ENCODE measurements at regions not wholly inside any gene's neighbourhood (a gene's known extent, or its start where the extent isn't known, plus 50 kb on each side); places are given as distances from the start of the nearest gene placed in this dataset.

DNA sequence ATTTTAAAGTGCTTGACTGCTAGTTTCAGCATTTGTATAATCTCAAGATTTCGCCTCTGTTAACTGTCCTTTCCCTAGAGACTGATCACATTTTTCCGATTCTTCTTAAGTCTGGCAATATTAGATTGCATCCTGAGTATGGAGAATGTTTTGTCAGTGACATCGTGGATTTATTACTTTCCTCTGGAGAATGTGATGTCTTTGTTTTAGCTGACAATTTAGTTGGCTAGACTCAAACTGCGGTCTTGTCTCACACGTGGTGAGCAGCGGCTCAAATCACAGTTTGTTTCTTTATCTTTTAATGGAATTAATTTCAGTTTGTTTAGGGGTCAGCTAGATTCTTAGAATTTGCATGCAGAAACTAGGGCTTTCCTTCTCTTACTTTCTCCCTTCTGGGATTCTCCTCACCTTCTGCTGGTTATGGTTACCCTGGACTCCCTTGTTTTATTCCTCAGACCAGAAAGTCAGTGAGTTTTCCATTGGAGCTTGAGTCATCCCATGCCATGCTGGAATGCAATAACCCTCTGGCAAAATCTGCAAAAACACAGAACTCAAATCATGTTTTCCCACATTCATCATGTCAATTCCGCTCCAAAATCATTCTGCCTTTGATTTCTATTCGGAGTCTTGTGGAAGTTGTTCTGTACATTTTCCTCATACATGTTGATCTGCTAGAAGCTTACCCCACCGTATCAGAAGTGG, 327.2 kb upstream of the TRIB2 start:
- no peak for DNase-seq

DNA sequence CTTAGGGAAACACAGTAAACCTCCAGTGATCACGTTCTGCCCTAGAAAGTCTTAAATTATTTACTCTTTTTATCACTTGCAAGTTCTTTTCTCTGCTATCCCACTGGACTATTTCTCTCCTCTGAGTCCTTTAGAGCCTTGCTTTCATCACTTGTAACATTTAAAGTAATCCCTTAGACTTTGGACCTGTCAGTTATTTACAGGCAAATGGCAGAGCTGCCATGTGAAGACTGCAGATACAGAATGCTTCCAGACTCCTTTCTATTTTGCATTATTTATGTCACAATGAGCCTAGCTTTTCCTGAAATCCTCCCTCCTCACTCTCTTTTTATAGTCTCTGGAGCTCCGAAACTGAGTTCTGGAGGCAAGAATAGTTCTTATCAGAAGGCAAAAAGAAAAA, 325.6 kb upstream of the TRIB2 start:
- DNase-seq = no peak

DNA sequence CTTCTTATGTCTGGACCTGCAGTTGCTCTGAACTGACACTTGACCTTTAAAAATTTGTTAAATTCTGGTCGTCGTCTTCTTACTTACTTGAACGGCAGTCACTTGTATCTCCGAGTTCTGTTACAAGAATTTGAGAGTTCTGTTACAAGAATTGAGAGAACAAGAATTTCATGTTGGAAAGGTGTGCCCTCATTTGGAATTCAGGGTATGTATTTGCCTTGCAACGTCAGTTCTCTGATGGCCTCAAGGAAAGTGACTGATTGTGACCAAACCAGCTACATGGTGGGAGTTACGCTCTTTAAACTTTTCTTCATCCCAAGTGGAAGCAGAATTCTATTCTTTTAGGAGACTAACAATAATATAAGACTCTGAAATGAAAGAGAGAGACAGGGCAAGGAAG, 320.0 kb upstream of the TRIB2 start:
- no peak for DNase-seq

DNA sequence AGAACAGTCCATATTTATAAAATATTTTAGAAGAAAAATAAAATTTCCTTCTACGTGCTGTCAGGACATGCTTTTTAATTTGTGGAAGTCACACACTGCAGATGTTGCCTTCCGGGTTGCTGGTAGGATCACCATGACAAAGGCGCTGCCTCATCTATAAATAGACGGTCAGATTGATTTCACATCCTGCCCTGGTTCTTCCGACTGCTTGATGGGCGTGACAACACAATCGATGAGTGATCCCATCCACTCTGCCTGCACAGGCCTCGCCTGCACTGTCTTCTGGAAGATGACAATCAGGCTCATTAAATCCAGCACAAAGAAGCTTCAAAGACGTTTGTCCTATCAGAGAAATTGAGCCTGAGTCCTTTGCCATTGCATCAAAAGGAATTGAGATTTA, 318.9 kb upstream of the TRIB2 start:
- DNase-seq = no peak

DNA sequence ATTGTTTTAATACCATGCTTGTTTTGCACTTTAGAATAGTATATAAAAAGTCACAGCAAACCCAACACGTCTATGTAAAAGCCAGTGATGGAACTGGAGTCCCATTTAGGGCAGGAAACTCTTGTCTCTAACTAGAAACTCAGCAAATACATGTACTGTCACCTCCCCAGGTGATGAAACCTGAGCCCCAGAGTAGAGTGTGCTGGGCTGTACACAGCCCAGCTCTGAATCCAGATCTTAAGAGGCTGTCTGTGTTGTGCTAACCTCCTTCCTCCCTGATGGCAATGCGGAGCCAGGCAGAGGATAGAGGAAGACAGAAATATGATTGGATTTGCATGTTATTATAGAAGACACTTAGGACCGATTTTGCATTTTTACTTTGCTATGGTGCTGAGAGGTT, 317.5 kb upstream of the TRIB2 start:
- no peak for DNase-seq

DNA sequence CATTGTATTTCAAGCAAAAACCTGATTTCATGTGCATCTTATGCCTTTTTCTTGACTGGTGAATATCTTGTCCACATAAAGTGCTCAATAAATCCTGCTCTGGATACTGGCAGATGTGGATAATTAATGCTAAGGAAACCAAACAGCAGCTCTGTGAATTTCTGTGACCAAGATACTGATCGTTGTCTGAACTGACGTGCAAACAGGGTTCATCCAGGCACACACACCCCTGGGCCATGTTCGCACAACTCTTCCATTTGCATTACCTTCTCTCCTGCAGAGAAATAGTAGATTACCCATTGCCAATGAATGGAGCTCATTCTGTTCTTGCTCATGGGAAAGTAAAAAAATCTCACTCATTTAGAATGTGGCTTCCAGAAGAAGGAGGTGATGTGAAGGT, 316.2 kb upstream of the TRIB2 start:
- DNase-seq = no peak

DNA sequence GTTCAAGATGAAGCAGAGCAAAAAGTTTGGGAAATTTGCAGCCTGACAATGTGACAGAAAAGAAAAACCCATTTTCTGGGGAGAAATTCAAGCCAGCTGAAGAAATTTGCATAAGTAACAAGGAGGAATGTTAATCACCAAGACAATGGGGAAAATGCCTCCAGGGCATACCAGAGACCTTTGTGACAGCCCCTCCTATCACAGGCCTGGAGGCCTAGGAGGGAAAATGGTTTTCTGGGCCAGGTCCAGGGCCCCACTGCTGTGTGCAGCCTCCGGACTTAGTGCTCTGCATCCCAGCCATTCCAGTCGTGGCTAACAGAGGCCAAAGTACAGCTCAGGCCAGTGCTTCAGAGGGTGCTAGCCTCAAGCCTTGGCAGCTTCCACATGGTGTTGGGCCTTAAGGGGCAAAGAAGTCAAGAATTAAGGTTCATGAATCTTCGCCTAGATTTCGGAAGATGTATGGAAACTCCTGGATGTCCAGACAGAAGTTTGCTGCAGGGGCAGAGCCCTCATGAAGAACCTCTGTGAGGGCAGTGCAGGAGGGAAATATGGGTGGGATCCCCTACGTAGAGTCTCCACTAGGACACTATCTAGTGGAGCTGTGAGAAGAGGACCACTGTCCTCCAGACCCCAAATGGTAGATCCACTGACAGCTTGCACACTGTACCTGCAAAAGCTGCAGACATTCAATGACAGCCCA, 314.1 kb upstream of the TRIB2 start:
- DNase-seq = no peak

DNA sequence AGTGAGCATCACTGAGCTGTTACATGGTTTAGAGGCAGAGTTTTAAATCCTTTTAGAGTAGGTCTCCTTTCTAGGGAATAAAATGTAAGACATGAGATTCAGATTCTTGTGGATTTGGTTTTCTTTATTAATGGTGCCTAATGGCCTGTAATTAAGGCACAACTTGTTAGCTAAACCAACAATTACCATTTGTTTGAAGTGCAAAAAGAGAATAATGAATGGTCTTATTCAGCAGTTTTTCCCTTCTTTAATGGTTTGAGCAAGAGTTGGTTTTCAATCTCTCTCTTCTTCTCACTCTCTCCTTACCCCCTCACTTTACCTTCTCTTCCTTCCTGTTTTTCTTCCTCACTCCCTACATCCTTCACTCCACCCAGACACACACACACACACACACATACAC, 312.2 kb upstream of the TRIB2 start:
- no peak for DNase-seq

DNA sequence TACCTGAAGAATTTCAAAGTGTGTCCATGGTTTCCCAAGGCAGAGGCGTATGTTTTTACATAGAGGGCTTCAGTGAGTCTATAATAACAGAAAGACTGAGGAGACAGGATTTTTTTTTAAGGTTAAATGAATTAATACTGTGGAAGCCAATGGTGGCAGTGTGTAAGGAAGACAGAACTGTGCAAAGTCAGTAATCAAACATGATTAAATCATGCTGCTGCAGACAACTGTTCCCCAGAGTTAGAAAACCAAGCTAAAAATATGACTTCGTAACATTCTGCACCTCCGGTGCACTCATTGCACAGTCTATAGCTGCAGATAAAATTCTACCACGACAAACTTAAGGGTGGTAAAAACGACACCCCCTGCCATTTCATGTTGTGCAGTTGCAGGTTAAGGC, 309.6 kb upstream of the TRIB2 start:
- no peak for DNase-seq

DNA sequence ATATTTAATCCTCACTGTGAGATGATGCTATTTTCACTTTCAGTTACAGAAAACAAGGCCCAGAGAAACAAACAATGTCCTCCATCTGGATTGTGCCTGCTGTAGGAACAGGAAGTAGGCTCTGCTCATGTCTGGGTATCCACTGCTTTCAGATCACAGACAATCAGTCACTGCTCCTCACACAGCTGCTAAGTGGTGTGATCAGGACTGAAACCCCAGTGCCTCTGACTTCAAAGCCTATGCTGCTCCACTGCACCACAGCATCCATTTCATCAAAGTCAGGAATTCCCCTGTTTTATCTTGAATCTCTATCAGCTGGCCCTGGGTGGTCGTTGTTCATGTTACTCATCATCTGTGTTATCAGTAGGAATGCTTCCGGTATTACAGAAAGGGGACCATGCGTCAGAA, 303.8 kb upstream of the TRIB2 start:
- no peak for DNase-seq

DNA sequence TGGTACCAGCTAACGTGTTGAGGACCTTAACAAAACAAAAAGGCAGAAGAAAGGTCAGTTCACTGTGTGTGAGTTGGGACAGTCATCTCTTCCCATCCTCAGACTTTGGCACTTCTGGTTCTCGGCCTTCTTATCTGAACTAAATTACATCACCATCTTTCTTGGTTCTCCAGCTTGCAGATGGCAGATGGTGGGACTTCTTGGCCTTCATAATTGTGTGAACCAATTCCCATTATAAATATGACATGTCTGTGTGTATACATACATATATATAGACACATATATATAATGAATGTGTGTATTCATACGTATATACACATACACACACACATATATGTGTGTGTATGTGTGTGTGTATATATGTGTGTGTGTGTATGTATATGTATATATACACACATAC, 301.2 kb upstream of the TRIB2 start:
- DNase-seq = no peak

DNA sequence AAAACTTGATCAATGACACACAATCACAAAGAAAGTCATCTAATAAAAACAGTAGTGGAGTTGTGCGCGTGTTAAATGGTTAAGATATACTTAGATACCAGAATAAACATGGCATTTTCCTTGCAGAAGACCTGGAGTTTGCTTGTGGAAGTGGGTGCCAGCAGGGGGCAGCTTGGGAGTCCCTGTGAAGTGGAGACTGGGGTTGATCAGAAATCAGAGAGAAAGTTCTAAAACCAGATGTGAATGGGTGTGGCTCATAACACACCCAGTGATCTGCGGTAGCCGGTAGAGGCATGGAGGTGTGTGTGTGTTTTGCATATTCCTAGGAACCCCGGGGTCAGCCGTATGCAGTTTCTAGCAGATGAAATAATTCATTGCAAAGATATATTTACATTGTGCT, 300.1 kb upstream of the TRIB2 start:
- DNase-seq = peak; percentile 11

DNA sequence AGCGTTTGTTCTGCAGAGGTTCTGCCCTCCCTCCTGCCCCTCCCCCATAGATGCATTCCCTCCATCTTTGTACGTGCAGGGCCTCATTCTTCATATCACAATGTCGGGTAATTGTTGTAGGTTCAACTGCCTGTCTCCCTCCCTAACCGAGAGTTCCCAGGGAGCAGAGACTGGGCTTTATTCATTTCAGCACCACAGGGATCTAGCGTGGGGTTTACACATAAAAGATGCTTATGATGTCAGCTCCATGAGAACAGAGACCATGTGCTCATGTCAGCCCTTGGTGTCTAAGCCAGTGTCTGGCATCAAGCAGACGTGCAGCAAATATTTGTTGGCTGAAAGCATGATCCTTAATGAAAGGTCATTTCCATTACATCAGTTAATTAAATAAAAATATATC, 298.9 kb upstream of the TRIB2 start:
- no peak for DNase-seq

DNA sequence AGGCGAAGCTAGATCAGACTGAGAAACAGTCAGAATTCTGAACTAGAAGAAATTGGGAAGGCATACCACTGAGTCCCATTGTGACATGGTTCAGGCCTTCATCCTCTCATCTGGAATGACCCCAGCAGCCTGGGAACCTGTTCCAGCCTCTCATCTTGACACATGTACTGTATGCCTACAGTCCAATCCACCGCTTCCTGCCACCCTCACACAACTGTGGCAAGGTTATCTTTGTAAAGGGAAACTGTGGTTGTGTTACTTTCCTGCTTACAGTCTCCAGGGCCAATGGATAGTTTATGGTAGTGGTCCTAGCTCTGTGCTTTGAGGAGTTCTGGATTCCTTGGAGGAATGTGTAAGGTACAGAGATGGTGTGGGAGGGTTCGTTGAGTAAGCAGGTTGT, 296.9 kb upstream of the TRIB2 start:
- DNase-seq = no peak

DNA sequence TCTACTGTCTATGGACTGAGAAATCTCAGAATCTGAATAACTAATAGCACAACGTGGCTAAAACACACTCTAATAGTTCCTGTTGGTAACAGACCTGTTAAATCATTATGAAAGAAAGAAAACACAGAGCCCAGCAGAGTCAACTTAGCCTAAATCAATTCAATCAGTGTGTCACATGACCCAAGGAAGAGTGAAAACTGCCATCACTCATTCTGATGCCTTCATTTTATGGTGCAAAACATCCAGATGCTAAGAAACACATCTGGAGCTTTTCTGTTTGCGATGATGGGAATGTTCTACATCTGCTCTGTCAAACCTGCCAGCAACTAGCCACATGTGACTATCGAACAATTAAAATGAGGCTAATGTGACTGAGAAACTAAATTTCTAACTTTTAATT, 295.7 kb upstream of the TRIB2 start:
- DNase-seq = no peak

DNA sequence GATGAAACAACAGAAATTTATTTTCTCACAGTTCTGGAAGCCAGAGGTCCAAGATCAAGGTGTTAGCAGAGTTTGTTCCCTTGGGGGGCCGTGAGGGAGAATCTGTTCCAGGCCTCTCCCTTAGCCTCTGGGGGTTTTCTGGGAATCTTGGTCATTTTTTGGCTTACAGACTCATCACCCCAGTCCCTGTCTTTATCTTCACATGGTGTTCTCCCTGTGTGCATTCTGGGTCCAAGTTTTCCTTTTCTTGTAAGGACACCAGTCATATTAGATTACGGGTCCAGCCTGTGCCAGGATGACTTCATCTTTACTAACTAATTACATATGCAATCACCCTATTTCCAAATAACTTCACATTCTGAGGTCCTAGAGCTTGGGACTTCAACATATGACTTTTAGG, 292.5 kb upstream of the TRIB2 start:
- no peak for DNase-seq

DNA sequence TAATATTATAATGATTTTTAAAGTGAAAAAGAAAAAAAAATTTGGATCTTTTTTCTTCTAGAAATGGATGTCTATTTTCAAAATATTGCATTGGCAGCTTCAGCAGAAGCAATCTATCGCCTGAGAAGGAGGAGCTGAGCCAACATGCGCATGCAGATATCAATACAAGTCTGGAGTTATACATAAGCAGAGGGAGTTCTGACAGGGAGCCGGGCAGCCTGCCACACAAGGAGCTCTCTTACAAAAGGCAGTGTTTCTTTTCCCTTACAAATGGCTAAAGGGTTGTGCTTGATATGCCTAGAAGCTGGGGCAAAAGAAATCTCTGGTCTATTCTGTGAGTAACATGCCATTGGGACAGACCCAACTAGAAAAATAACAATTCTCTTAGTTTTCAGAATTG, 291.9 kb upstream of the TRIB2 start:
- DNase-seq = no peak

DNA sequence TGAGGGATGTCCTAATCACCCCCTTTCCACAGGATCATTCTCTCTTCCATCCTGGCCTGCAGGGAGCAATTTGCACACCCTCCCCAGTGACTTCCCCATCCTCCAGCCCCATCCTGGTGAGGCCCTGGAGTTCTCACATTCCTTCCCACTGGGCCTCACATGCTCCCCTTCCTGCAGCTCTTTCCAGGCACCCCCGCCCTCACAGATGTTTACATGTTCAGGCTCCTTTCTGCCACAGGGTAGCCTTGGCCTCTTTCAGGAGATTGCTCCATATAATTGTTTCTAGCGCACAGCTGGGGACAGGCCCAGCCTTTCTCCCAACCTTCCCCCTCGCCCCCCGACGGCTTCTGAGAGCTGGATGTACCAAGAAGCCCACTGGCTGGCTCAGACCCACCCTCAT, 288.4 kb upstream of the TRIB2 start:
- no peak for DNase-seq

DNA sequence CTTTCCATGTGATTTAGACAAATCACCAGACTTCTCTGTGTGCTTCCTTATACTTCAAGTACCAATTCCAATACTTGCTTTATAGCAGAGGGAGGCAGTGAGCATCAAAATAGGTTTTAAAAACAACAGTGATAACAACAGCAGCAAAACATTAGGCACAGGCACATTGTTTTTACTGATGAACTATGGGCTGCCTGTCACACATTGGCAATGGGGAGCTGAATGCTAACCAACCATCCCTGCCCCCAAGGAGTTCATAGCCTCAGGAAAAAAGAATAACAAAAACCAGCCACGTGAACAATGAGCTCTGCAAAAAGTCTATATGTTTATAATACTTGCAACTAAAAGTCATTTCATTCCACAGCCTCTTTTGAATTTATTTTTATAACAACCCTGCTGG, 287.9 kb upstream of the TRIB2 start:
- peak; percentile 2 for DNase-seq

DNA sequence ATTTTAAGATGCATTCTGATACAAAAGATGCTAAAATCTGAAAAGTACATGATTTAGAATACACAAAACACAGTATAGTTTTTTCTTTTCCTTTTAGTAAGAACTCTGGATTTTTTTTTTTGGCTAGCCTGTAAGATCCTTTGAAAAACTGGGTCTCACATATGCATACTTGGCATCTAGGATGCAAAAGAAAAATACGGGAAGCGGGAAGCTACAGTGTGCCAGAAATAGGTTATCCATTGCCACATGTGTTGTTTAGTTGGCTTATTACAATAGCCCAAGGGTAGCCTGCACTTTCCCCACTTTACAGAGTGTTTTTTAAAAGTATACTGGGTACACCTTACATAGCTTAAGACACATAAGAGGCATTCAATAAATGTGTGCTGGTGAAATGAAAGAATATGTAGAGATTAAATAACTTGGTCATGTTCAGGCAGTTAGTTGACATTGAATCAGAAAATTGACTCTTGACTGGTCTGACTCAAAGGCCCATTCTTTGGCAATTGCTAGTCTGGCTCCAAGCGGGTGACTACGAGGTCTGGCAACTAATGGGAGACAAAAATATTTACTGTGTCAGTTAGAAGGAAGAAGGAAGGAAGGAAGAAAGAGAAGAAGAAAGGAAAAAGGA, 286.8 kb upstream of the TRIB2 start:
- peak; percentile 59 for DNase-seq

DNA sequence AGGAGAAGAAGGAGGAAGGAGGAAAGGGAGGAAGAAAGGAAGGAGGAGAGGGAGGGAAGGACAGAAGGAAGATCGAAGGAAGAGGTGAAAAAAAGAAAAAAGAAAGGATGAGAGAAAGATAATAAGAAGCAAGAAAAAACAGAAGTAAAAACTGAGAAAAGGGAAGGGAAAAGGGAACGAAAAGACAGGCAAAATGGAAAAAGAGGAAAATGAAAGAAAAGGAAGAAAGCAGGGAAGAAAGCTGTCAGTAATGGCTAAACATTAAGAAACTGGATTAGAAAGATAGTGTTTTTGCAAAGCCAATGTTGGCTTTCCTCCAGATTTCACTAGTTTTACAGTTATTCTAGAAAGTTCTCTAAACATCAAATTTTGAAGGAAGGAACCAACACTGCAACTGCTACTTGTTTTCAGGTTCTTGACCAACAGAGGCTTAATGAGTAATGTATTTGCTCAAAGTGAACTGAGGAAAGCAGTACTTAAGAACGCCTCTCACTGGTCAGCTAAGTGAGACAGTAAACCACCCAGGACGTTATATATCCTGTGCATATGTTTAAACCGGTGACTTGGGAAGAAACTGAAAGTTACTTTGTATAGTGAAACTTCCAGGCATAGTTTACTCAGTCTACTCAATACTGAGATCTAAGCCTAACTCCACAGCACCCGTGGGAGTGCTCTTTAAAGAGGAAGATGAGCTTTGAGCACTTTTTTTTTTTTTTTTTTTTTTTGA, 286.2 kb upstream of the TRIB2 start:
- DNase-seq = no peak

DNA sequence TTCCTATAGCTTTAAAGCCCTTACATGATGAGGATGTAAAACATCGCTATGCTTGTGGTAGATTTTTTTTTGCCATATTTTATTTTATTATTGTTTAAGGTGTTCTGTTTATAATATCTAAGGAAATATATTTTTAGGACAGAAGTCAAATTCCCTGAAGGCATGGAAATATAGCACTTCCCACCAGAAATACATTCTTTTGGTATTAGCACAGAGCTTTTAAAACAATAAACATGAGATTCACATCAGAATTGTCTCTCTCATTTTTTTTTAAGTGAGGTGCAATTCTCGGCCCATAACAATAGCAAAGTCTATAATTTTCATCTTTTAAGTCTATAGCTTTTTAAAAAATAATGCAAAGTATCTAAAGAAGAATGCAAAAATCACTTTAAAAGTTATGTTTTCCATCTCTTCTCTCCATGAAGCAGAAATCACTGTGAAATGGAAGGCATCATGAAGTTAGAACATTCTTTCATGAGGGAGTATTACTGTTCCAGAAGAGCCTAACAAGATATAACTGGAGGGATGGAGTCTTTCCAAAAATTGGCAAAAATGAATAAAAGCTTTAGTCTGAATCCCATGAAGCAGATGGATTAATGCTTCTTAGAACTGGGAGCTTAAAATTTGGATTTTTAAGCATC, 283.6 kb upstream of the TRIB2 start:
- no peak for DNase-seq

DNA sequence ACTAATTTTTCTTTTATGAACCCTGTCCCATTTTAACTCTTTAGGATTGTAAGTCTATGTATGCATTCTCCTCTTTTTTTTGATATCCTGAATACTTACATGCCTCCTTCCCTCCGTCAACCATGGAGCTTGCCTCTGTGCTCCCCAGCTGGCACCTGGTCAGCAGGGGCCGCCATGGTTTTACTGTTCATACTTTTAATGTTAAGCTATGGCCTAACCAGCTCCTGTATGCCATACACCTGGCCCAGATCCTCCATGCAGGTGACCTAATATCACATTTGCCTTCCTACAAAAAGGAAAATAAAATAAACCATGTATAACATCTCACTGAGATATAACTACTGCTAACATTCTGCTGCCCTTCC, 283.1 kb upstream of the TRIB2 start:
- no peak for DNase-seq
